ENCODE measurements at regions not wholly inside any gene's neighbourhood (a gene's known extent, or its start where the extent isn't known, plus 50 kb on each side); places are given as distances from the start of the nearest gene placed in this dataset.

DNA sequence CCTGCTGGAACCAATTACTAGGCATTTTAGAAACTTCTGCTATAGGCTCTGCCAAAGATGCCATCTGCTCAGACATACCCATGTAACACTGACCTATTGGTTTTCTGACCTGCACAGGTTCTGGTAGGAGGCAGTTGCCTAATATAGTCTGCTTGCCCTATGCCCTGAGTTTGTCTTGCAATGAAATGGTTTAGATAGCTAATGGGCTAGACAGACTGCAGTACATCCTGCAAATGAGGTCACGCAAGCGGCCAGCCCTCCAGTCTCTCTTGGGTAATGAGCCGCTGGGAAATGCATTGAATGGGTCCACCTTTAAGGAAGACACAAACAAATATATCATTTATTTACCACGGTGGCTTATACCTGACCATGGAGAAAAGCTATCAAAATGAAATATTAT, 90.6 kb upstream of the B3GAT2 start:
- Histone ChIP-seq H3K9me2 (replicated peaks; ENCODE audit: insufficient read depth) (no peaks in the 10 kb centered on the region), H3K79me2 (no peaks in the 10 kb centered on the region), H3K4me3 (no peak overlapping the region), H3K4me1 (ENCODE audit: insufficient read depth) (no peaks in the 10 kb centered on the region), H3K36me3 (replicated peaks; ENCODE audit: insufficient read depth, low read depth) (no peaks in the 10 kb centered on the region), H4K20me1 (ENCODE audit: insufficient read depth, poor library complexity, severe bottlenecking) (no peaks in the 10 kb centered on the region), H3K4me2 (no peak overlapping the region), H2AFZ (no peak overlapping the region), H3K27me3 (no peaks in the 10 kb centered on the region), H3K27ac (no peak overlapping the region), H3K9me3 (ENCODE audit: low read depth) (no peaks in the 10 kb centered on the region)
- TF ChIP-seq EZH2 (IDR thresholded peaks at IDR 0.05; ENCODE audit: borderline replicate concordance) (no peak), EZH2phosphoT487 (IDR thresholded peaks at IDR 0.05; ENCODE audit: low read depth, severe bottlenecking, unreplicated experiment) (no peak)
- TF ChIP-seq, protein P1, sequence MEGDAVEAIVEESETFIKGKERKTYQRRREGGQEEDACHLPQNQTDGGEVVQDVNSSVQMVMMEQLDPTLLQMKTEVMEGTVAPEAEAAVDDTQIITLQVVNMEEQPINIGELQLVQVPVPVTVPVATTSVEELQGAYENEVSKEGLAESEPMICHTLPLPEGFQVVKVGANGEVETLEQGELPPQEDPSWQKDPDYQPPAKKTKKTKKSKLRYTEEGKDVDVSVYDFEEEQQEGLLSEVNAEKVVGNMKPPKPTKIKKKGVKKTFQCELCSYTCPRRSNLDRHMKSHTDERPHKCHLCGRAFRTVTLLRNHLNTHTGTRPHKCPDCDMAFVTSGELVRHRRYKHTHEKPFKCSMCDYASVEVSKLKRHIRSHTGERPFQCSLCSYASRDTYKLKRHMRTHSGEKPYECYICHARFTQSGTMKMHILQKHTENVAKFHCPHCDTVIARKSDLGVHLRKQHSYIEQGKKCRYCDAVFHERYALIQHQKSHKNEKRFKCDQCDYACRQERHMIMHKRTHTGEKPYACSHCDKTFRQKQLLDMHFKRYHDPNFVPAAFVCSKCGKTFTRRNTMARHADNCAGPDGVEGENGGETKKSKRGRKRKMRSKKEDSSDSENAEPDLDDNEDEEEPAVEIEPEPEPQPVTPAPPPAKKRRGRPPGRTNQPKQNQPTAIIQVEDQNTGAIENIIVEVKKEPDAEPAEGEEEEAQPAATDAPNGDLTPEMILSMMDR (IDR thresholded peaks at IDR 0.05; ENCODE audit: poor library complexity): no peak
- WGBS (ENCODE audit: low lambda C conversion rate, missing lambda C conversion rate): 94% methylated on average over 3 of the region's 4 CpGs
- DNase-seq (ENCODE audit: low spot score): no peak

DNA sequence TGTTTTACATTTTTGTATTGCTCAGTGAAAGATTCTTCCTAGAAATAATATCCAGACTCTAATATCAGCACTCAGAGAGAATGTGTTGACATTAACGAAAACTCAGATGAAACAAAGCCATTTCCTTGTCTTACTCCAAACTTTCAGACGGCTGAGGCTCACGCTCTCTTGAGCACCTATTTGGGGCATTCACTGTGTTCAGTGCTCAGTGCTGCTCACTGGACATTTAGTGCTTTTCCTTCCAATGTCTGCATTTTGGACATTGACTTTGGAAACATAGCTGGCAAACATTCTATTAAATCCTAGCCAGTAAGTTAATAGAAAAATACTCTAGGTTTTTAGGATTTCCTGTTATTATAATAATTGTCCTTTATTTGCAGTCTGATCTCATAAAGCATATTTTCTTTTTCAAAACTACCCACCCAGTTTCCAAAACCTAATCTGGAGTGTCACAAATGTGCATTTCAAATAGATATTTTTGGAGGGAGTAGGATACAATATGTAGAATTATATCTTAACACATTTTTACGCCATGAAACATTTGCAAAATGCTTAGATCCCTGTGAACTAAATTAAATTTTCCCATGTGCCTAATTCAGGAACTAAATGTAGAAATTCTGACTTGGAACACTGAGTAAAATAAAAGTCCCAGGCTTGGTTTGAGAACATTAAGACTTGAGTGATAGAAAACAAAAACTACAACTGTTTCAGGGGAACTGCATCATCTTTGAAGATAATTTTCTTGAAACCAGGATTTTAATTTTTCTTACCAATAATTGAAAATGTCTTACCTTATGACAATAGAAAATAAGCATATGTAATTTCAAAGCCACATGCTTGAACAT, 91.7 kb upstream of the B3GAT2 start:
- WGBS (ENCODE audit: low lambda C conversion rate, missing lambda C conversion rate): 91% methylated on average over 4 of the region's 4 CpGs
- no peak for DNase-seq (ENCODE audit: low spot score)

DNA sequence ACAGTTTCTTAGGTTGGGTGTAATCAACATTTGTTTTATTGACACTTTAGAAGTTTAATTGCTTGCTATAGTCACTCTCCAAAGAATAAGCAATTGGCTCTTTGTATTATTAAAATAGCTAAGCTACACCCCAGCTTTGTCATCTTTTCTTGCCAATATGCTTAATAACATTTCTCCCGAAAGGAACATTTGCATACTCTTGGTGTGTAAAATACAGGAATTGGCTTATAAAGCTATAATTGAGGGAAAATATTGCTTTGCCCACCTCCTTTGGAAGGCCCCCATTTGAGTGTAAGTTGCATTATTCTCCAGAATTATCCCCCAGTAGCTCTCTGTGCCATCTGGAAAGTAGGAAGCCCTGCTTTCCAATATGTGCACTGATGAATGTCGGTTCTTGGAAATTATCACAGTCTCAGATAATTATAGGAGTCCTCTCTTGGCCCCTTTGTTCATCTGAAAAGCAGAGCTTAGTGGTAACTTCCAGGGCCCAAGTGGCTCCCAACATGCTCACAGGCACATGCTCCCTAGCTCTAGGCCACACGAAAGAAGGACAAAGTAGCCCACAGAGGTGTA, 92.4 kb upstream of the B3GAT2 start:
- Histone ChIP-seq H4K20me1 (ENCODE audit: insufficient read depth, poor library complexity, severe bottlenecking) (no peaks in the 10 kb centered on the region), H2AFZ (no peak overlapping the region), H3K4me2 (no peak overlapping the region), H3K27me3 (no peaks in the 10 kb centered on the region), H3K27ac (no peak overlapping the region), H3K36me3 (replicated peaks; ENCODE audit: insufficient read depth, low read depth) (no peaks in the 10 kb centered on the region), H3K9me2 (replicated peaks; ENCODE audit: insufficient read depth) (no peaks in the 10 kb centered on the region), H3K4me3 (no peak overlapping the region), H3K4me1 (ENCODE audit: insufficient read depth) (no peaks in the 10 kb centered on the region), H3K79me2 (no peaks in the 10 kb centered on the region), H3K9me3 (ENCODE audit: low read depth) (no peaks in the 10 kb centered on the region)
- WGBS (ENCODE audit: low lambda C conversion rate, missing lambda C conversion rate): 87% methylated on average over 3 of the region's 3 CpGs
- no peak for DNase-seq (ENCODE audit: low spot score)
- TF ChIP-seq EZH2 (IDR thresholded peaks at IDR 0.05; ENCODE audit: borderline replicate concordance): no peak
- TF ChIP-seq, protein P1 (IDR thresholded peaks at IDR 0.05; ENCODE audit: poor library complexity): no peak
- no peak for TF ChIP-seq EZH2phosphoT487 (IDR thresholded peaks at IDR 0.05; ENCODE audit: low read depth, severe bottlenecking, unreplicated experiment)

More for the DNA sequence above, 91.7 kb upstream of the B3GAT2 start:
- Histone ChIP-seq H3K27ac (no peak overlapping the region), H3K9me3 (ENCODE audit: low read depth) (no peaks in the 10 kb centered on the region), H3K4me3 (no peak overlapping the region), H3K4me1 (ENCODE audit: insufficient read depth) (no peaks in the 10 kb centered on the region), H3K4me2 (no peak overlapping the region), H4K20me1 (ENCODE audit: insufficient read depth, poor library complexity, severe bottlenecking) (no peaks in the 10 kb centered on the region), H2AFZ (no peak overlapping the region), H3K9me2 (replicated peaks; ENCODE audit: insufficient read depth) (no peaks in the 10 kb centered on the region), H3K36me3 (replicated peaks; ENCODE audit: insufficient read depth, low read depth) (no peaks in the 10 kb centered on the region), H3K27me3 (no peaks in the 10 kb centered on the region), H3K79me2 (no peaks in the 10 kb centered on the region)
- TF ChIP-seq EZH2 (IDR thresholded peaks at IDR 0.05; ENCODE audit: borderline replicate concordance): no peak
- TF ChIP-seq, protein P1 (IDR thresholded peaks at IDR 0.05; ENCODE audit: poor library complexity): no peak
- no peak for TF ChIP-seq EZH2phosphoT487 (IDR thresholded peaks at IDR 0.05; ENCODE audit: low read depth, severe bottlenecking, unreplicated experiment)

Data from hepatocyte (in vitro differentiated cells).